GM06990 (cell line): ENCODE measurements at regions not wholly inside any gene's neighbourhood (a gene's known extent, or its start where the extent isn't known, plus 50 kb on each side); places are given as distances from the start of the nearest gene placed in this dataset.
"Not testable (repeated sequence)": the region's sequence is repeated elsewhere in the genome, so short reads cannot be mapped to it uniquely, and the experiment has no call there.

Experiments used
- DNase-seq: peaks from one replicate; pipeline ENCODE4 v3.0.0-alpha.2; 2011; ENCODE audit not compliant: insufficient read length; ENCODE audit errors: extremely low read depth
- H3K27me3 ChIP-seq: replicated peaks from 2 replicates; pipeline ENCODE4 v1.6.0; 2011; ENCODE audit warnings: low read length; ENCODE audit not compliant: control insufficient read depth, insufficient read depth
- H3K36me3 ChIP-seq: 2 replicates; pipeline ENCODE4 v1.5.1; 2011; ENCODE audit warnings: low read length; ENCODE audit not compliant: control insufficient read depth, insufficient read depth
- H3K4me3 ChIP-seq: replicated peaks from 2 replicates; pipeline ENCODE4 v1.5.1; 2011; ENCODE audit warnings: low read depth, mild to moderate bottlenecking, control low read depth, low read length
- TF ChIP-seq, protein P1 (sequence below): IDR thresholded peaks from 2 replicates; pipeline ENCODE4 v1.5.1; 2011; ENCODE audit warnings: low read length, control low read depth, mild to moderate bottlenecking, inconsistent platforms; ENCODE audit not compliant: insufficient read depth, poor library complexity, severe bottlenecking

DNA sequence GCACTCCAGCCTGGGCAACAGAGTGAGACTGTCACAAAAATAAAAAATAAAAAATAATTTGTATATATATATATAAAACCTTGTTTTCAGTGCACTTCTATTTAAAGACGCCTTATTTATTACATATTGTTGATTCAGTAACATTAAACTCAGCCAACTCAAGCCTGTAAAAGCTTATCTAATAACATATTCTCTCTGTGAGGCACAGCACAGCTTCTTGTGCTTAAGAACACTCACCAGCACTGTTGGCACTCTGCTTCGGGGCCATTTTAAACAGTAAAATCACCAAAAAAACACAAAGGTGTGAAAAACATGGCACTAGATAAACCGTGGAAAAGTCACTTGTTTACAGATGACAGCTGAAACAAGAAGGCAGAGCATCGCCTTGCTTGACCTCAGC is 89.0 kb upstream of the C10orf90 start:
- Histone ChIP-seq H3K36me3 (no peaks in the 10 kb centered on the region), H3K4me3 (no peak overlapping the region), H3K27me3 (no peaks in the 10 kb centered on the region)
- DNase-seq = no peak
- TF ChIP-seq, protein P1, sequence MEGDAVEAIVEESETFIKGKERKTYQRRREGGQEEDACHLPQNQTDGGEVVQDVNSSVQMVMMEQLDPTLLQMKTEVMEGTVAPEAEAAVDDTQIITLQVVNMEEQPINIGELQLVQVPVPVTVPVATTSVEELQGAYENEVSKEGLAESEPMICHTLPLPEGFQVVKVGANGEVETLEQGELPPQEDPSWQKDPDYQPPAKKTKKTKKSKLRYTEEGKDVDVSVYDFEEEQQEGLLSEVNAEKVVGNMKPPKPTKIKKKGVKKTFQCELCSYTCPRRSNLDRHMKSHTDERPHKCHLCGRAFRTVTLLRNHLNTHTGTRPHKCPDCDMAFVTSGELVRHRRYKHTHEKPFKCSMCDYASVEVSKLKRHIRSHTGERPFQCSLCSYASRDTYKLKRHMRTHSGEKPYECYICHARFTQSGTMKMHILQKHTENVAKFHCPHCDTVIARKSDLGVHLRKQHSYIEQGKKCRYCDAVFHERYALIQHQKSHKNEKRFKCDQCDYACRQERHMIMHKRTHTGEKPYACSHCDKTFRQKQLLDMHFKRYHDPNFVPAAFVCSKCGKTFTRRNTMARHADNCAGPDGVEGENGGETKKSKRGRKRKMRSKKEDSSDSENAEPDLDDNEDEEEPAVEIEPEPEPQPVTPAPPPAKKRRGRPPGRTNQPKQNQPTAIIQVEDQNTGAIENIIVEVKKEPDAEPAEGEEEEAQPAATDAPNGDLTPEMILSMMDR = no peak

DNA sequence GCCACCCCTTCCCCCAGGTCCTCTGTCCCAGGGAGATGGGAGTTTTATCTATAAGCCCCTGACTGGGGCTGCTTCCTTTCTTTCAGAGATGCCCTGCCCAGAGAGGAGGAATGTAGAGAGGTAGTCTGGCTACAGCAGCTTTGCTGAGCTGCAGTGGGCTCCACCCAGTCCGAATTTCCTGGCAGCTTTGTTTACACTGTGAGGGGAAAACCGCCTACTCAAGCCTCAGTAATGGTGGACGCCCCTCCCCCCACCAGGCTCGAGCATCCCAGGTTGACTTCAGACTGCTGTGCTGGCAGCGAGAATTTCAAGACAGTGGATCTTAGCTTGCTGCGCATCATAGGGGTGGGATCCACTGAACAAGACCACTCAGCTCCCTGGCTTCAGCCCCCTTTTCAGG is 96.2 kb upstream of the C10orf90 start:
- H3K36me3 ChIP-seq, H3K27me3 ChIP-seq, DNase-seq, H3K4me3 ChIP-seq: not testable (repeated sequence)

DNA sequence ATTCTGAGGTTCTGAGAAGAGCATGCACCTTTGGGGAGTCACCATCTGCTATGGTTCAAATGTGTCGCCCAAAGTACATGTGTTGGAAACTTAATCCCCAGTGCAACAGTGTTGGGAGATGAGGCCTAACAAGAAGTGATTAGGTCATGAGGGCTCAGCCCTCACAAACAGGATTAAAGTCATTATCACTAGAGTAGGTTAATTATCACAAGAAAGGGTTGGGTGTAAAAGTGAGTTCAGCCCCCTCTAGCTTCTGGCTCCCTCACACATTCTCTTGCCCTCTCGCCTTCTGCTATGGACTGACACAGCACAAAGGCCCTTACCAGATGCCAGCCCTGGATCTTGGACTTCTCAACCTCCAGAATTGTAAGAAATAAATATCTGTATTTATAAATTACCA is 100.3 kb upstream of the C10orf90 start:
- Histone ChIP-seq H3K36me3 (no peaks in the 10 kb centered on the region), H3K27me3 (no peaks in the 10 kb centered on the region), H3K4me3 (no peak overlapping the region)
- TF ChIP-seq, protein P1 = no peak
- no peak for DNase-seq

DNA sequence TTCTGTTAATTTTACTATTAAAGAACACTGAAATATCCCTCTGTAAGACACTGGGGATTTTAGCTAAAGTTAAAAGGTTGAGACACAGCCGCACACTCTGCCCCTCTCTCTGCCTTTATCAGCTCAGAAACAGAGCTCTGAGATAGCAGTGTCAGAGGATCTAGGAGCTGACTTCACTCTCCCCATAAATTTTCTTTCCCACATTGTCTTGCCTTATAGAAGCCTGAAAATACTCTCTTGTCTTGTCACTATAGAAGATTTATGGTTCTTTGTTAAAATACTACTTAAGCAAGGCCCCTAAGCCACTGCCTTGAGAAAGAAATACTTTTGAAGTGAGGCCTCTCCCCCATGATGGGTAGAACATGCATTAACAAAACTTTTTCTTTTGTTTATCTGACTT is 105.7 kb upstream of the C10orf90 start:
- H3K27me3 ChIP-seq = no peaks in the 10 kb centered on the region
- H3K36me3 ChIP-seq = no peaks in the 10 kb centered on the region
- no peak for DNase-seq
- H3K4me3 ChIP-seq = no peak overlapping the region
- TF ChIP-seq, protein P1 = no peak

DNA sequence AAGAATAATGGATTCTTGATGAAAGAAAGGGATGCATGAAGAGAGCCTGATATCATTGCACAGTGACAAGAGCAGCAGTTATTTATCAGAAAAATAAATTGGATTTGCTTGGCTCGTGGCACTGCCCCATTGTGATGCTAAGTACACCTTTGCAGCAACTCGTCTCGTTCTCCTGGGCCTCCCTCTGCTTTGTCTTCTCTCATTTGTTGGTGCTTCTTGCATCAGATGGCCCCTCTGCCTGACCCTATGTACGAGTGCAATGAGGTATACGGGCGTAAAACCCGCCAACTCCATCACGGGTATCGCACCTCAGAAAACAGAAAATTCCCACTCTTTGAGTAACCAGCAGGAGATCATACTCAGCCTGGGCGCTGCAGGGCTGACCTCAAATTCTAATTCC is 107.2 kb upstream of the C10orf90 start:
- no peaks in the 10 kb centered on the region for H3K36me3 ChIP-seq
- no peak overlapping the region for H3K4me3 ChIP-seq
- TF ChIP-seq, protein P1 = no peak
- no peak for DNase-seq
- H3K27me3 ChIP-seq = no peaks in the 10 kb centered on the region

DNA sequence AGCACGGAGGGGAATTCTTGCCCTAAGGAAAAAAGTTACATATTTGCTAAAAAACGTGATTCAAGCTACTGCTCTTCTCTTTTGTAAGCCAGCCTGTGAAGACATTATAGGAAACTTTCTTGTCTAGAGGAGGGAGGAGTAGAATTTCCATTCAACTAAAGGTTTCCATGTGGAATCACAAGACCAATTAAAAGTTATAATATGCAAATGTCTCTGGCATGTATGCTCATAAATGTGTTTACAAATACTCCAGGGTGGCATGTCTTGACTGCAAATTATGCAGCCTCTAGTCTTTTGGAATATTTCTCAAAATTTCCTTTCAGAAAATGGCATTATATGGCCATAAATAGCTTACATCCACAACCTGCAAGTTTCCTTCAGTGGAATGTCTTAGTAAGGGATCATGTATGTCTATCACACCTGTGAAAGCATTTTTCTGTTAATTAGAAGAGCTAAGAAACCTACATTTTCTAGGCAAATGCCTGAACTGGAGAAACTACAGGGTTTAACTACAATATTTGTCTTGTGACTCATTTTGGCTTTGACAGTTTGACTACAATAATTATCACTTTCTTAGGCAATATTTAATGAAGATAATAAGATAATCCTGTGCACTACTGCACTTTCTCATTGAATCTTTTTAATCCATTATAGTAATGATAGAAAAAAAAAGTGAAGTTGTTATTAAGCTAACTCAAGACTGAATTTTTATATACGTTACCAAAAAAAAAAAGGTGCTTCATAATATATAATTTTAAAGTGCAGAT is 111.1 kb upstream of the C10orf90 start:
- no peak for DNase-seq
- no peaks in the 10 kb centered on the region for H3K36me3 ChIP-seq
- no peak overlapping the region for H3K4me3 ChIP-seq
- TF ChIP-seq, protein P1 = no peak
- no peaks in the 10 kb centered on the region for H3K27me3 ChIP-seq
